ENCODE measurements at regions not wholly inside any gene's neighbourhood (a gene's known extent, or its start where the extent isn't known, plus 50 kb on each side); places are given as distances from the start of the nearest gene placed in this dataset.

GRCh38 chr17:79370594-79370993 lies 240.3 kb downstream of the RBFOX3 start:
- H3K4me3 ChIP-seq, result no peak overlapping the region
- H3K36me3 ChIP-seq, result no peaks in the 10 kb centered on the region
- H3K9me3 ChIP-seq, result no peaks in the 10 kb centered on the region
- no peaks in the 10 kb centered on the region for H3K27me3 ChIP-seq
- TF ChIP-seq CTCF (IDR thresholded peaks at IDR 0.05), result no peak
- H3K27ac ChIP-seq, result no peak overlapping the region
- no peak for DNase-seq (ENCODE audit: low spot score)
- H3K4me1 ChIP-seq, result no peaks in the 10 kb centered on the region

DNA sequence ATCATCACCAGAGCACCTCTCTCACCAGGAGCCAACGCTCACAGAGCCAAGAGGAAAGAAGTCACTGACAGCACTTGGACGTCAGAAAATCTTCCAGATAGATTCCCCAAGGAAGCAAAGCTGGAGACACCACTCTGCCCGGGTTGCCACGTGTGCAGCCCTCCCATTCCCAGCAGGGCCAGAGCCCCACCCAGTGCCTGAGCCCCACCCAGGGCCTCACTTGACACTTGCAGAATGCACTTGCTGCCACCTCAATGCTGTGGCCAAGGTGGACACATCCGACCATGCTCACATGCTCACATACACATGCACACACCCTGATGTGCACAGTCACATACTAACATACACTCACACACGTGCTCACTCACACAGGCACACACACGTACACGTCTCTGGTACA lies 240.7 kb downstream of the RBFOX3 start:
- no peak overlapping the region for H3K4me3 ChIP-seq
- H3K4me1 ChIP-seq, result no peaks in the 10 kb centered on the region
- H3K36me3 ChIP-seq, result no peaks in the 10 kb centered on the region
- no peaks in the 10 kb centered on the region for H3K27me3 ChIP-seq
- H3K9me3 ChIP-seq, result no peaks in the 10 kb centered on the region
- H3K27ac ChIP-seq, result no peak overlapping the region
- no peak for DNase-seq (ENCODE audit: low spot score)
- TF ChIP-seq CTCF (IDR thresholded peaks at IDR 0.05), result no peak

GRCh38 chr17:79369532-79369931 lies 241.3 kb downstream of the RBFOX3 start:
- no peak for TF ChIP-seq CTCF (IDR thresholded peaks at IDR 0.05)
- Histone ChIP-seq H3K27ac (no peak overlapping the region), H3K4me3 (no peak overlapping the region), H3K9me3 (no peaks in the 10 kb centered on the region), H3K36me3 (no peaks in the 10 kb centered on the region), H3K27me3 (no peaks in the 10 kb centered on the region), H3K4me1 (no peaks in the 10 kb centered on the region)
- DNase-seq (ENCODE audit: low spot score), result no peak

DNA sequence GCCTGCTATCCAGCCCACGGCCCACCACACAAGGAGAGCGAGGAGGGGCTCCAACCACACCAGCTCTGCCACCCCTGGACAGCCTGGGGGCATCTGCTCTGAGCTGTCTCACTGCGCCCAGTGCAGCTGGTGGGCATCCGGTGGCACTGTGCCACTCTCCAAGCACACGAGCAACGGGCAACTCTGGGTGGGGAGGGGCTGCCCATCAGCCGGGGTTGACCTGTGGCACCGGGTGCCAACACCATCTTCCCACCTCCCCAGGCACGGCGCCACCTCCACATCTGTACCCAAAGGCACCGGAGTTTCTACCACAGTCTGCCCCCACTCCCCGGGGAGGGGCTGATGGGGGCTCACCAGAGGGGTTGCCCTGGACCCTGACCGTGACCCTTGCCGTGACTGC lies 241.8 kb downstream of the RBFOX3 start:
- Histone ChIP-seq H3K27ac (no peak overlapping the region), H3K9me3 (no peaks in the 10 kb centered on the region), H3K36me3 (no peaks in the 10 kb centered on the region), H3K4me3 (no peak overlapping the region), H3K27me3 (no peaks in the 10 kb centered on the region), H3K4me1 (no peaks in the 10 kb centered on the region)
- DNase-seq (ENCODE audit: low spot score), result no peak
- no peak for TF ChIP-seq CTCF (IDR thresholded peaks at IDR 0.05)

DNA sequence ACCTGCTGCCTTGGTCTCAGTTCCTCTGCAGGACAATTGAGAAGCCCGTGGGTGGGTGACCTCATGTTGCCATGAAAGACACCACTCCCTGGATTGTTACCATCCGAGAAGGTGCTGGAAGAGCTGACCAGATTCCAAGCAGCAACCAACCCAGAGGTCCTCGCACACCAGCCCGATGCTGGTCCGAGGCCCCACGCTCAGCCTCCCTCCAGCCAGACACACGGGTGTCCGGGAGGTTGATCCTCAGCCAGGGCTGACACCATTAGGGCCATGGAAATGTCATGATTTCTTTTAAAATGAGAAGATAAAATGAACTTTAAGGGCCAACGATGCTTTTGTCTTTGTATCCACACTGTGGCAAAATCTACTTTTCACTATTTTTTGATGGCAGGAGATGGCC lies 242.3 kb downstream of the RBFOX3 start:
- no peaks in the 10 kb centered on the region for H3K4me1 ChIP-seq
- TF ChIP-seq CTCF (IDR thresholded peaks at IDR 0.05), result no peak
- no peaks in the 10 kb centered on the region for H3K9me3 ChIP-seq
- H3K4me3 ChIP-seq, result no peak overlapping the region
- DNase-seq (ENCODE audit: low spot score), result no peak
- H3K27me3 ChIP-seq, result no peaks in the 10 kb centered on the region
- H3K36me3 ChIP-seq, result no peaks in the 10 kb centered on the region
- H3K27ac ChIP-seq, result no peak overlapping the region

GRCh38 chr17:79366988-79367571 lies 243.8 kb downstream of the RBFOX3 start:
- Histone ChIP-seq H3K4me3 (no peak overlapping the region), H3K27me3 (no peaks in the 10 kb centered on the region), H3K27ac (no peak overlapping the region), H3K9me3 (no peaks in the 10 kb centered on the region), H3K36me3 (no peaks in the 10 kb centered on the region), H3K4me1 (no peaks in the 10 kb centered on the region)
- TF ChIP-seq CTCF (IDR thresholded peaks at IDR 0.05), result no peak
- DNase-seq (ENCODE audit: low spot score), result no peak
